HepG2 (cell line): ENCODE measurements at regions not wholly inside any gene's neighbourhood (a gene's known extent, or its start where the extent isn't known, plus 50 kb on each side); places are given as distances from the start of the nearest gene placed in this dataset.

Experiments
- ATM ChIP-seq: fragments of 450-650 bp; IDR thresholded peaks from 2 replicates; pipeline ENCODE4 v1.7.1; 2017; ENCODE audit warnings: mild to moderate bottlenecking, borderline replicate concordance
- ETV6 ChIP-seq: sonication (generic); formaldehyde crosslinking; conservative IDR thresholded peaks from 2 replicates; pipeline ENCODE4 v1.4.0; 2020; ENCODE audit warnings: missing genetic modification reagents
- HDAC1 ChIP-seq: sonication (generic); formaldehyde crosslinking; IDR thresholded peaks from 2 replicates; pipeline ENCODE4 v1.5.1; 2020; ENCODE audit warnings: mild to moderate bottlenecking, missing genetic modification reagents
- KLF11 ChIP-seq: IDR thresholded peaks from 2 replicates; pipeline ENCODE4 v1.6.1; 2016; ENCODE audit warnings: missing compliant biosample characterization
- POGZ ChIP-seq: sonication (generic); formaldehyde crosslinking; IDR thresholded peaks from 2 replicates; pipeline ENCODE4 v1.4.0; 2020; ENCODE audit warnings: mild to moderate bottlenecking, missing genetic modification reagents
- SOX13 ChIP-seq, 3 experiments: fragments of 450-650 bp in 1 of 3; sonication (generic) in 1 of 3; formaldehyde crosslinking in 1 of 3; IDR thresholded peaks in 2 of 3; conservative IDR thresholded peaks in 1 of 3; 2 replicates each; pipeline versions ENCODE4 v1.5.0 to v1.6.1; 2016 to 2020; ENCODE audit warnings: antibody characterized with exemption in 1 of 3, mild to moderate bottlenecking in 1 of 3, missing compliant biosample characterization in 1 of 3, missing genetic modification reagents in 1 of 3, moderate library complexity in 1 of 3
- YEATS2 ChIP-seq: sonication (generic); formaldehyde crosslinking; IDR thresholded peaks from 2 replicates; pipeline ENCODE4 v1.4.0; 2020; ENCODE audit warnings: missing genetic modification reagents, borderline replicate concordance
- ZFP36L2 ChIP-seq: sonication (generic); formaldehyde crosslinking; IDR thresholded peaks from 2 replicates; pipeline ENCODE4 v1.4.0; 2020; ENCODE audit warnings: missing genetic modification reagents
- ZNF660 ChIP-seq: sonication (generic); formaldehyde crosslinking; IDR thresholded peaks from 2 replicates; pipeline ENCODE4 v1.5.1; 2020; ENCODE audit warnings: mild to moderate bottlenecking, low read depth, missing genetic modification reagents, borderline replicate concordance
- TF ChIP-seq, protein P1 (sequence below): sonication (generic); formaldehyde crosslinking; IDR thresholded peaks from 2 replicates; pipeline ENCODE4 v1.5.0; 2020; ENCODE audit warnings: missing genetic modification reagents
- TF ChIP-seq, protein P2 (sequence below): sonication (generic); formaldehyde crosslinking; IDR thresholded peaks from 2 replicates; pipeline ENCODE4 v1.8.0; 2022; ENCODE audit warnings: mild to moderate bottlenecking, missing genetic modification reagents
- TF ChIP-seq, protein P3 (sequence below): sonication (generic); formaldehyde crosslinking; conservative IDR thresholded peaks from 2 replicates; pipeline ENCODE4 v1.8.0; 2022; ENCODE audit warnings: mild to moderate bottlenecking, moderate library complexity, missing genetic modification reagents
- TF ChIP-seq, protein P4 (sequence below): sonication (generic); formaldehyde crosslinking; IDR thresholded peaks from 2 replicates; pipeline ENCODE4 v1.5.1; 2020; ENCODE audit warnings: mild to moderate bottlenecking, missing genetic modification reagents, borderline replicate concordance
- TF ChIP-seq, protein P5 (sequence below): sonication (generic); formaldehyde crosslinking; IDR thresholded peaks from 2 replicates; pipeline ENCODE4 v1.4.0; 2020; ENCODE audit warnings: missing genetic modification reagents
- TF ChIP-seq, protein P6 (sequence below): IDR thresholded peaks from 2 replicates; pipeline ENCODE4 v1.6.1; 2016; ENCODE audit warnings: missing compliant biosample characterization, missing genetic modification reagents, borderline replicate concordance

DNA sequence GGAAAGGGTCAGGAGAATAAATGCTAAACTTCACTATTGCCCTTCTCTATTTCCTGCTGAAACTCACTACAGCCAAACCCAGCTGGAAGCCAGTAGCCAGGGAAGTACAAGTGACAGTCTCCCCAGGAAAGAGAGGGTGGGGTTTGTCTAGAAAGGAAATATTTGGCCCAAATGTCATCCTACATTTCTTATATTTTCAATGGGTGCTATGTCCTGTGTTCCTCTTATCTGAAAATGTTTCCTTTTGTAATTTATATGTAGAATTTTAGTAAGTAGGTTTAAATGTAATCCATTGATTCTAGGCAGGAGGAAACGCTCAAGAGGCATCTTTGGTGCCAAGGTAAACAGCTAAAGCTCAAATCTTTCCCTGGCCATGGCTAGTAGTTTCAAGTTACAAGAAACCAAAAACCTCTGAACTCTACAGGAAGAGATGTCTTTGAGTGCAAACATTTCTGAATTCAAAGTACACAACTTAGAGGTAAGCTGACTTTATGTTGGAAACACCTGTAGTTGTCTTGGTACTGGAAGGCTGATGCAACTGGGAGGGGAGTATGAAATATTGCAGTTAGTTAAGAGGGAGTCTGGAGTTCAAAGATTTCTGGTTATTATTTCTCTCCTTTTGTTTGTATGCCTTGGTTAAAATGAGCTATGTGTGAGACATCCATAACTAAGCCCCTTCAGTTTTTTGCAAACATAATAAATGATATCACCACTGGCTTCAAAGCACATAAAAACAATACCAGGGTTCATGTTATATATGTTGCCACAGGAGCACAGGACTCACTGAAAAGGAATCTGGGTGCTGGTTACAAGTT is 356.1 kb upstream of the ZC3H15 start (continued):
- TF ChIP-seq, protein P1, sequence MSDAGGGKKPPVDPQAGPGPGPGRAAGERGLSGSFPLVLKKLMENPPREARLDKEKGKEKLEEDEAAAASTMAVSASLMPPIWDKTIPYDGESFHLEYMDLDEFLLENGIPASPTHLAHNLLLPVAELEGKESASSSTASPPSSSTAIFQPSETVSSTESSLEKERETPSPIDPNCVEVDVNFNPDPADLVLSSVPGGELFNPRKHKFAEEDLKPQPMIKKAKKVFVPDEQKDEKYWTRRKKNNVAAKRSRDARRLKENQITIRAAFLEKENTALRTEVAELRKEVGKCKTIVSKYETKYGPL (CRISPR knock-in tag): 0 out of 2 replicates have a peak, but pooled peaks have one; percentile 20
- TF ChIP-seq, protein P2, sequence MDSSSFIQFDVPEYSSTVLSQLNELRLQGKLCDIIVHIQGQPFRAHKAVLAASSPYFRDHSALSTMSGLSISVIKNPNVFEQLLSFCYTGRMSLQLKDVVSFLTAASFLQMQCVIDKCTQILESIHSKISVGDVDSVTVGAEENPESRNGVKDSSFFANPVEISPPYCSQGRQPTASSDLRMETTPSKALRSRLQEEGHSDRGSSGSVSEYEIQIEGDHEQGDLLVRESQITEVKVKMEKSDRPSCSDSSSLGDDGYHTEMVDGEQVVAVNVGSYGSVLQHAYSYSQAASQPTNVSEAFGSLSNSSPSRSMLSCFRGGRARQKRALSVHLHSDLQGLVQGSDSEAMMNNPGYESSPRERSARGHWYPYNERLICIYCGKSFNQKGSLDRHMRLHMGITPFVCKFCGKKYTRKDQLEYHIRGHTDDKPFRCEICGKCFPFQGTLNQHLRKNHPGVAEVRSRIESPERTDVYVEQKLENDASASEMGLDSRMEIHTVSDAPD: peak; percentile 82; the same call in 1 of the 2 replicates
- no peak for TF ChIP-seq ZNF660 (CRISPR knock-in tag)
- TF ChIP-seq, protein P3, sequence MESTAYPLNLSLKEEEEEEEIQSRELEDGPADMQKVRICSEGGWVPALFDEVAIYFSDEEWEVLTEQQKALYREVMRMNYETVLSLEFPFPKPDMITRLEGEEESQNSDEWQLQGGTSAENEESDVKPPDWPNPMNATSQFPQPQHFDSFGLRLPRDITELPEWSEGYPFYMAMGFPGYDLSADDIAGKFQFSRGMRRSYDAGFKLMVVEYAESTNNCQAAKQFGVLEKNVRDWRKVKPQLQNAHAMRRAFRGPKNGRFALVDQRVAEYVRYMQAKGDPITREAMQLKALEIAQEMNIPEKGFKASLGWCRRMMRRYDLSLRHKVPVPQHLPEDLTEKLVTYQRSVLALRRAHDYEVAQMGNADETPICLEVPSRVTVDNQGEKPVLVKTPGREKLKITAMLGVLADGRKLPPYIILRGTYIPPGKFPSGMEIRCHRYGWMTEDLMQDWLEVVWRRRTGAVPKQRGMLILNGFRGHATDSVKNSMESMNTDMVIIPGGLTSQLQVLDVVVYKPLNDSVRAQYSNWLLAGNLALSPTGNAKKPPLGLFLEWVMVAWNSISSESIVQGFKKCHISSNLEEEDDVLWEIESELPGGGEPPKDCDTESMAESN (CRISPR knock-in tag): 0 out of 2 replicates have a peak, but pooled peaks have one; percentile 46
- TF ChIP-seq, protein P4, sequence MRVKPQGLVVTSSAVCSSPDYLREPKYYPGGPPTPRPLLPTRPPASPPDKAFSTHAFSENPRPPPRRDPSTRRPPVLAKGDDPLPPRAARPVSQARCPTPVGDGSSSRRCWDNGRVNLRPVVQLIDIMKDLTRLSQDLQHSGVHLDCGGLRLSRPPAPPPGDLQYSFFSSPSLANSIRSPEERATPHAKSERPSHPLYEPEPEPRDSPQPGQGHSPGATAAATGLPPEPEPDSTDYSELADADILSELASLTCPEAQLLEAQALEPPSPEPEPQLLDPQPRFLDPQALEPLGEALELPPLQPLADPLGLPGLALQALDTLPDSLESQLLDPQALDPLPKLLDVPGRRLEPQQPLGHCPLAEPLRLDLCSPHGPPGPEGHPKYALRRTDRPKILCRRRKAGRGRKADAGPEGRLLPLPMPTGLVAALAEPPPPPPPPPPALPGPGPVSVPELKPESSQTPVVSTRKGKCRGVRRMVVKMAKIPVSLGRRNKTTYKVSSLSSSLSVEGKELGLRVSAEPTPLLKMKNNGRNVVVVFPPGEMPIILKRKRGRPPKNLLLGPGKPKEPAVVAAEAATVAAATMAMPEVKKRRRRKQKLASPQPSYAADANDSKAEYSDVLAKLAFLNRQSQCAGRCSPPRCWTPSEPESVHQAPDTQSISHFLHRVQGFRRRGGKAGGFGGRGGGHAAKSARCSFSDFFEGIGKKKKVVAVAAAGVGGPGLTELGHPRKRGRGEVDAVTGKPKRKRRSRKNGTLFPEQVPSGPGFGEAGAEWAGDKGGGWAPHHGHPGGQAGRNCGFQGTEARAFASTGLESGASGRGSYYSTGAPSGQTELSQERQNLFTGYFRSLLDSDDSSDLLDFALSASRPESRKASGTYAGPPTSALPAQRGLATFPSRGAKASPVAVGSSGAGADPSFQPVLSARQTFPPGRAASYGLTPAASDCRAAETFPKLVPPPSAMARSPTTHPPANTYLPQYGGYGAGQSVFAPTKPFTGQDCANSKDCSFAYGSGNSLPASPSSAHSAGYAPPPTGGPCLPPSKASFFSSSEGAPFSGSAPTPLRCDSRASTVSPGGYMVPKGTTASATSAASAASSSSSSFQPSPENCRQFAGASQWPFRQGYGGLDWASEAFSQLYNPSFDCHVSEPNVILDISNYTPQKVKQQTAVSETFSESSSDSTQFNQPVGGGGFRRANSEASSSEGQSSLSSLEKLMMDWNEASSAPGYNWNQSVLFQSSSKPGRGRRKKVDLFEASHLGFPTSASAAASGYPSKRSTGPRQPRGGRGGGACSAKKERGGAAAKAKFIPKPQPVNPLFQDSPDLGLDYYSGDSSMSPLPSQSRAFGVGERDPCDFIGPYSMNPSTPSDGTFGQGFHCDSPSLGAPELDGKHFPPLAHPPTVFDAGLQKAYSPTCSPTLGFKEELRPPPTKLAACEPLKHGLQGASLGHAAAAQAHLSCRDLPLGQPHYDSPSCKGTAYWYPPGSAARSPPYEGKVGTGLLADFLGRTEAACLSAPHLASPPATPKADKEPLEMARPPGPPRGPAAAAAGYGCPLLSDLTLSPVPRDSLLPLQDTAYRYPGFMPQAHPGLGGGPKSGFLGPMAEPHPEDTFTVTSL (CRISPR knock-in tag): peak; percentile 87; the same call in 1 of the 2 replicates
- no peak for TF ChIP-seq SOX13 (IDR thresholded peaks at IDR 0.05)
- TF ChIP-seq SOX13 (CRISPR knock-in tag; conservative IDR thresholded peaks at IDR 0.05 in 1 of 2, IDR thresholded peaks at IDR 0.05 in 1 of 2): peak in 1 of 2 experiments; percentile 73; a peak in 2 of 4 replicates
- peak; percentile 15; the same call in 1 of the 2 replicates for TF ChIP-seq YEATS2 (CRISPR knock-in tag)
- TF ChIP-seq ETV6 (CRISPR knock-in tag): no peak
- peak; percentile 51 for TF ChIP-seq HDAC1 (CRISPR knock-in tag)
- TF ChIP-seq, protein P5, sequence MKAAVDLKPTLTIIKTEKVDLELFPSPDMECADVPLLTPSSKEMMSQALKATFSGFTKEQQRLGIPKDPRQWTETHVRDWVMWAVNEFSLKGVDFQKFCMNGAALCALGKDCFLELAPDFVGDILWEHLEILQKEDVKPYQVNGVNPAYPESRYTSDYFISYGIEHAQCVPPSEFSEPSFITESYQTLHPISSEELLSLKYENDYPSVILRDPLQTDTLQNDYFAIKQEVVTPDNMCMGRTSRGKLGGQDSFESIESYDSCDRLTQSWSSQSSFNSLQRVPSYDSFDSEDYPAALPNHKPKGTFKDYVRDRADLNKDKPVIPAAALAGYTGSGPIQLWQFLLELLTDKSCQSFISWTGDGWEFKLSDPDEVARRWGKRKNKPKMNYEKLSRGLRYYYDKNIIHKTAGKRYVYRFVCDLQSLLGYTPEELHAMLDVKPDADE (CRISPR knock-in tag): no peak
- TF ChIP-seq ZFP36L2: no peak
- TF ChIP-seq, protein P6, sequence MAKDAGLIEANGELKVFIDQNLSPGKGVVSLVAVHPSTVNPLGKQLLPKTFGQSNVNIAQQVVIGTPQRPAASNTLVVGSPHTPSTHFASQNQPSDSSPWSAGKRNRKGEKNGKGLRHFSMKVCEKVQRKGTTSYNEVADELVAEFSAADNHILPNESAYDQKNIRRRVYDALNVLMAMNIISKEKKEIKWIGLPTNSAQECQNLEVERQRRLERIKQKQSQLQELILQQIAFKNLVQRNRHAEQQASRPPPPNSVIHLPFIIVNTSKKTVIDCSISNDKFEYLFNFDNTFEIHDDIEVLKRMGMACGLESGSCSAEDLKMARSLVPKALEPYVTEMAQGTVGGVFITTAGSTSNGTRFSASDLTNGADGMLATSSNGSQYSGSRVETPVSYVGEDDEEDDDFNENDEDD (CRISPR knock-in tag): no peak
- 0 out of 2 replicates have a peak, but pooled peaks have one; percentile 68 for TF ChIP-seq KLF11 (CRISPR knock-in tag)
- peak; percentile 25; the same call in 1 of the 2 replicates for TF ChIP-seq POGZ (CRISPR knock-in tag)
- no peak for TF ChIP-seq ATM
